ENCODE measurements at regions not wholly inside any gene's neighbourhood (a gene's known extent, or its start where the extent isn't known, plus 50 kb on each side); places are given as distances from the start of the nearest gene placed in this dataset.
"Not testable (repeated sequence)": the region's sequence is repeated elsewhere in the genome, so short reads cannot be mapped to it uniquely, and the experiment has no call there.

- DNase-seq (ENCODE audit: low read depth, low spot score) = no peak
These were observed 713.5 kb downstream of the AMY1C start for GRCh38 chr1:104463126-104463697.

GRCh38 chr1:104466068-104466467, 716.4 kb downstream of the AMY1C start:
- no peak for DNase-seq (ENCODE audit: low read depth, low spot score)

- no peak for DNase-seq (ENCODE audit: low read depth, low spot score)
These were observed 717.9 kb downstream of the AMY1C start for GRCh38 chr1:104467590-104467989.

- no peak for DNase-seq (ENCODE audit: low read depth, low spot score)
These were observed 718.6 kb downstream of the AMY1C start for GRCh38 chr1:104468282-104468681.

- no peak for DNase-seq (ENCODE audit: low read depth, low spot score)
These were observed 726.4 kb downstream of the AMY1C start for GRCh38 chr1:104476126-104476525.

- DNase-seq (ENCODE audit: low read depth, low spot score) = peak; percentile 30
These were observed 738.8 kb downstream of the AMY1C start for GRCh38 chr1:104488296-104489015.

- DNase-seq (ENCODE audit: low read depth, low spot score) = no peak
These were observed 776.6 kb downstream of the AMY1C start for GRCh38 chr1:104526158-104526795.

GRCh38 chr1:104531990-104532389, 782.3 kb downstream of the AMY1C start:
- DNase-seq (ENCODE audit: low read depth, low spot score) = no peak

GRCh38 chr1:104574620-104575019, 824.9 kb downstream of the AMY1C start:
- no peak for DNase-seq (ENCODE audit: low read depth, low spot score)

GRCh38 chr1:104592926-104593325, 843.2 kb downstream of the AMY1C start:
- DNase-seq (ENCODE audit: low read depth, low spot score) = no peak

- no peak for DNase-seq (ENCODE audit: low read depth, low spot score)
These were observed 843.9 kb downstream of the AMY1C start for GRCh38 chr1:104593413-104594187.

- no peak for DNase-seq (ENCODE audit: low read depth, low spot score)
These were observed 867.8 kb downstream of the AMY1C start for GRCh38 chr1:104617474-104617873.

GRCh38 chr1:104621221-104621620, 871.5 kb downstream of the AMY1C start:
- no peak for DNase-seq (ENCODE audit: low read depth, low spot score)

GRCh38 chr1:104624538-104624937, 874.8 kb downstream of the AMY1C start:
- no peak for DNase-seq (ENCODE audit: low read depth, low spot score)

GRCh38 chr1:104629589-104629988, 879.9 kb downstream of the AMY1C start:
- no peak for DNase-seq (ENCODE audit: low read depth, low spot score)

GRCh38 chr1:104630567-104631149, 881.0 kb downstream of the AMY1C start:
- DNase-seq (ENCODE audit: low read depth, low spot score) = no peak

GRCh38 chr1:104636581-104636980, 886.9 kb downstream of the AMY1C start:
- no peak for DNase-seq (ENCODE audit: low read depth, low spot score)

- DNase-seq (ENCODE audit: low read depth, low spot score) = no peak
These were observed 896.5 kb downstream of the AMY1C start for GRCh38 chr1:104646233-104646632.

- peak; percentile 5 for DNase-seq (ENCODE audit: low read depth, low spot score)
These were observed 898.6 kb downstream of the AMY1C start for GRCh38 chr1:104648269-104648691.

GRCh38 chr1:104664374-104664773, 914.7 kb downstream of the AMY1C start:
- DNase-seq (ENCODE audit: low read depth, low spot score) = not testable (repeated sequence)

GRCh38 chr1:104665300-104665699, 915.6 kb downstream of the AMY1C start:
- DNase-seq (ENCODE audit: low read depth, low spot score) = no peak

Data from iPS DF 19.7 (cell line).